Astrocyte (in vitro differentiated cells and primary cell): ENCODE measurements at regions not wholly inside any gene's neighbourhood (a gene's known extent, or its start where the extent isn't known, plus 50 kb on each side); places are given as distances from the start of the nearest gene placed in this dataset.

Source experiments
- EZH2 ChIP-seq: IDR thresholded peaks from 2 replicates; pipeline ENCODE4 v1.6.1; 2012; ENCODE audit warnings: mild to moderate bottlenecking, low read length, inconsistent platforms; ENCODE audit not compliant: insufficient read depth
- TF ChIP-seq, protein P1 (sequence below): IDR thresholded peaks from 2 replicates; pipeline ENCODE4 v1.5.1; 2011; ENCODE audit warnings: low read depth, mild to moderate bottlenecking, inconsistent platforms, low read length, moderate library complexity; ENCODE audit not compliant: insufficient read depth

DNA sequence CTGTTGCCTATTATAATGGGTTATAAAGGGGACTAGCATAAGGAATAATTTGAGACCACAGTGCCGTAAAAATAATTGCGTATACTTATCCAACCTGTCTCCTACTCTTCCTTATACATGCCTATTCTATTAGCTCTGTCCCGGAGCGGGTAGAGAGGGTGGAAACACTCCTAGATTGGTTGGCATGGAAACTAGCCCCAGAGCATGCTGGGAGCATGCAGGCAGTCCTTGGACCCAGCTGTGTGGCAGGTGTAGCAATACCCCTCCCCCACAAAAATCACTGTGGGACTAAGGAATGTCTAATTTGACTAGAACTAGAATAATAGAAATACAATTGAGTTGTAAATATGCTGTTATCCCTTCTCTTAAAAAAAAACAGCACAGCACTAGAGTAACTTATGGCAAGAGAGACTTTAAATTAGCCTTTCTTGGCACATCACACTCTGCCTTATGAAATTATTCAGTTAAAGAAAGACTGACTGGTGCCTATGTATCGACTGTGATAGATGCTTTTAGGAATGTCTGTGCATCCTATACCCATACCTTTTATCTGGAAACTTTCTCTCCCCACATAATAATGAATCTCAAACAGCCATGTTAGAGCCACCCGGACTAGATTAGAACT lies 244.0 kb upstream of the DAAM1 start:
- TF ChIP-seq, protein P1, sequence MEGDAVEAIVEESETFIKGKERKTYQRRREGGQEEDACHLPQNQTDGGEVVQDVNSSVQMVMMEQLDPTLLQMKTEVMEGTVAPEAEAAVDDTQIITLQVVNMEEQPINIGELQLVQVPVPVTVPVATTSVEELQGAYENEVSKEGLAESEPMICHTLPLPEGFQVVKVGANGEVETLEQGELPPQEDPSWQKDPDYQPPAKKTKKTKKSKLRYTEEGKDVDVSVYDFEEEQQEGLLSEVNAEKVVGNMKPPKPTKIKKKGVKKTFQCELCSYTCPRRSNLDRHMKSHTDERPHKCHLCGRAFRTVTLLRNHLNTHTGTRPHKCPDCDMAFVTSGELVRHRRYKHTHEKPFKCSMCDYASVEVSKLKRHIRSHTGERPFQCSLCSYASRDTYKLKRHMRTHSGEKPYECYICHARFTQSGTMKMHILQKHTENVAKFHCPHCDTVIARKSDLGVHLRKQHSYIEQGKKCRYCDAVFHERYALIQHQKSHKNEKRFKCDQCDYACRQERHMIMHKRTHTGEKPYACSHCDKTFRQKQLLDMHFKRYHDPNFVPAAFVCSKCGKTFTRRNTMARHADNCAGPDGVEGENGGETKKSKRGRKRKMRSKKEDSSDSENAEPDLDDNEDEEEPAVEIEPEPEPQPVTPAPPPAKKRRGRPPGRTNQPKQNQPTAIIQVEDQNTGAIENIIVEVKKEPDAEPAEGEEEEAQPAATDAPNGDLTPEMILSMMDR, result no peak
- no peak for TF ChIP-seq EZH2
